AG10803 (cell line): ENCODE measurements at regions not wholly inside any gene's neighbourhood (a gene's known extent, or its start where the extent isn't known, plus 50 kb on each side); places are given as distances from the start of the nearest gene placed in this dataset.

Experiments
- DNase-seq: peaks from one replicate; pipeline ENCODE4 v3.0.0; 2010; ENCODE audit warnings: low read depth
- H3K4me3 ChIP-seq: 2 replicates; pipeline ENCODE4 v1.5.1; 2011; ENCODE audit warnings: mild to moderate bottlenecking, low read length, control low read depth
- TF ChIP-seq, protein P1 (sequence below): conservative IDR thresholded peaks from 2 replicates; pipeline ENCODE4 v1.5.1; 2011; ENCODE audit warnings: mild to moderate bottlenecking, low read length, control low read depth, inconsistent platforms

DNA sequence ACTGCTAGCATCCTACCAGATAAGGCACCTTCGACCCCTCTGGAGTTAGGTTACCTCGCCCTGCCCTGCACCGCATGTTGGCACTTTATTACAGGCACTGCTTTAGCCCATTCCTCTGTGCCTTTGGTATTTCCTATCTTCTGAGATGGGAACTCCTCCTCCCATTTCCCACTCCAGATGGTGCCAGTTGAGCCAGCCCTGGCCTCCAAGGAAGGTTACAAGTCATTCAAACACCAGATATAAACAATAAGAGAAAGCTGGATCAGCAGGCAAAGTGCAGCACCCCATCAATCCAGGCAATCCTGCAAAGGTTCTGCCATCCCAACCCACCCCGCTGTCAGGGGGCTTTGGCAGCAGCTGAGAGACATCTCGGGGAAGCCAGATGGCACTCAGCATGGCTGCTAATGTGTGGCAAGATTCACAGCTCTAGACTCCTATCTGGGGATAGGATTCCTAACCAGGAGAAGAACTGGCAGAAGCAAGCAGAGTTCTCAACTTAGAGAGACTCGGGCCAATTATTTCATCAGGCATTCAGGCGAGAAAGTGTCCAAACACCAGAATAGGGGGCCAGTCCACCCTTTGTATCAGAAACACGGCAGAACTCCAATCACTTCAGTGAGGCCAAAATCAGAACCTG, 113.0 kb downstream of the COPRS start:
- no peak overlapping the region for H3K4me3 ChIP-seq
- DNase-seq: no peak
- TF ChIP-seq, protein P1, sequence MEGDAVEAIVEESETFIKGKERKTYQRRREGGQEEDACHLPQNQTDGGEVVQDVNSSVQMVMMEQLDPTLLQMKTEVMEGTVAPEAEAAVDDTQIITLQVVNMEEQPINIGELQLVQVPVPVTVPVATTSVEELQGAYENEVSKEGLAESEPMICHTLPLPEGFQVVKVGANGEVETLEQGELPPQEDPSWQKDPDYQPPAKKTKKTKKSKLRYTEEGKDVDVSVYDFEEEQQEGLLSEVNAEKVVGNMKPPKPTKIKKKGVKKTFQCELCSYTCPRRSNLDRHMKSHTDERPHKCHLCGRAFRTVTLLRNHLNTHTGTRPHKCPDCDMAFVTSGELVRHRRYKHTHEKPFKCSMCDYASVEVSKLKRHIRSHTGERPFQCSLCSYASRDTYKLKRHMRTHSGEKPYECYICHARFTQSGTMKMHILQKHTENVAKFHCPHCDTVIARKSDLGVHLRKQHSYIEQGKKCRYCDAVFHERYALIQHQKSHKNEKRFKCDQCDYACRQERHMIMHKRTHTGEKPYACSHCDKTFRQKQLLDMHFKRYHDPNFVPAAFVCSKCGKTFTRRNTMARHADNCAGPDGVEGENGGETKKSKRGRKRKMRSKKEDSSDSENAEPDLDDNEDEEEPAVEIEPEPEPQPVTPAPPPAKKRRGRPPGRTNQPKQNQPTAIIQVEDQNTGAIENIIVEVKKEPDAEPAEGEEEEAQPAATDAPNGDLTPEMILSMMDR: no peak

DNA sequence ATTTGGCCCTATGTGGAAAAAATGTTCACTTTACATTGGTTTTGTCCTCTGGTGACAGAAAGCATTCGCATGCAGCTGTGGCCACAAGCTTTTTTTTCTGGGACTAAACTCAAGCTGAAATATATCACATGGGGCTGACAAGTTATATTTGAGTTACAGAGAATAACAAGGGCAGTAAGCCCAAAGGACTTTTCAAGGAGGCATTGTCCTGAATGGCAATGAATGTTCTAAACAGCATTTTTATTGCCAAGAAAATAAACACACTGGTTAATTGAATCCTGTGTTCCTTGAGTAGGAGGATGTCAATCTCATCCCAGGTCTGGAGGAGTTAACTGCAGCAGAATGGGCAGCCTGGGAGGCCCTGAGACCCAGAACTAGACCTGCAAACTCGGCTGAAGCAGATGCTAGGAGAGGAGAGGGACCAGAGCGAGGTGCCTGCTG, 114.5 kb downstream of the COPRS start:
- TF ChIP-seq, protein P1: no peak
- H3K4me3 ChIP-seq: no peak overlapping the region
- no peak for DNase-seq

DNA sequence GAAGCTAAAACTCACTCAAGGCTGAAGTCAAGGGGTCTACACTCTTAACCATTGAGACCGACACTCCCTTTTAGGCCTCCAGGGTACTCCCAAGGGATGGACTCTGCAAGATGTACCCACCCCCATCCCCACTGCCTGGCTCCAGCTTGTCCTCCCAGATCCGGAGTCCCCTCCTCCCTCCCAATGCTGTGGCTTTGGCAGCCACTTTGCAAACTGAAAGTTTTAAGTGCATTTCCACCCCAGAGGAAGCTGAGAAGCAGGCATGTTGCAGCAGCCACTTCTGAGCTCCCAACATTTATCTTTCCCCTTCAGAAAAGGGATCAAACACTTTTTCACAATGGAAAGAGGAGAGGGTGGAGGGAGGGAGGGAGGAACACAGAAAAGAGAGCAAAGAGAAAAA, 115.2 kb downstream of the COPRS start:
- H3K4me3 ChIP-seq: no peak overlapping the region
- DNase-seq: peak; percentile 64
- TF ChIP-seq, protein P1: no peak

DNA sequence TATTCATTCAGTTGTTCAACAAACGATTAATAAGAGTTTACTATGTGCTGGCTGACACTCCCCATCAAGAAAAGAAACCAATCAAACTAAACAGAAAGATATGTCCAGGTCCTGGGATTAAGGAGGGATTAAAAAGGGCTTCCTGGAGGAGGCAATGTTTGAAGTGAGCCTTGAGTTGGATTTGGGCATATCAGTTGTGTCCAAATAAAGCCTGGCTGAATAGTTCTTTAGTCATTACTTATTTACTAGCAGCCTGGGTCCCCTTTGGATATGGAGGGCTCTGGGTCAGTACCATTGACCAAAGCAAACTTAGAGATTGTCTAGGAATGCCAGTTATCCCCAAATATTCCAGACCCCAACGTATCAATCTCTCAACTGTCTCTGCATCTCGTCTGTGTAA, 117.7 kb downstream of the COPRS start:
- H3K4me3 ChIP-seq: no peak overlapping the region
- TF ChIP-seq, protein P1: no peak
- DNase-seq: no peak

DNA sequence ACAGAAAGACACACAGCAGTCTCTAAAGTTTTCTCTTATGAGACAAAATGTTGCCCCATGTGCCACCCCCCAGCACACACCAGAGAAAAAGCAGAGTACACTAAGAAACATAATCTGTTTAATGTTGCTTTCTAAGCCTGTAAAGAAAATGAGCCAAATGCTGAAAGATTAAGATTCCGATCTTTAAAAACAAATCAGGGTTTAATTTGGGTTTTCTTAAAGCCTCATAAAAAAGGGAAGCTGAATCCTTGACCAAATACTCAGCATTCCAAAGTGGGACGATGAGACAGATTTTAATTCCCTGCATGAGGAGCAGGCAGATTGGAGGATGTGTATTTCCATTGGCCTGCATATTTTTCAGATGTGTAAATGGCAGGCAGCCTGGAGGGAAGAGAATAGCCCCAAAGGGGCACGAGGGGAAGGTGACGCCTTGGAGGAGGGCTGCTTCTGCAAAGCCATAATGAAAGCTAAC, 118.4 kb downstream of the COPRS start:
- TF ChIP-seq, protein P1: no peak
- peak; percentile 97 for DNase-seq
- no peak overlapping the region for H3K4me3 ChIP-seq

DNA sequence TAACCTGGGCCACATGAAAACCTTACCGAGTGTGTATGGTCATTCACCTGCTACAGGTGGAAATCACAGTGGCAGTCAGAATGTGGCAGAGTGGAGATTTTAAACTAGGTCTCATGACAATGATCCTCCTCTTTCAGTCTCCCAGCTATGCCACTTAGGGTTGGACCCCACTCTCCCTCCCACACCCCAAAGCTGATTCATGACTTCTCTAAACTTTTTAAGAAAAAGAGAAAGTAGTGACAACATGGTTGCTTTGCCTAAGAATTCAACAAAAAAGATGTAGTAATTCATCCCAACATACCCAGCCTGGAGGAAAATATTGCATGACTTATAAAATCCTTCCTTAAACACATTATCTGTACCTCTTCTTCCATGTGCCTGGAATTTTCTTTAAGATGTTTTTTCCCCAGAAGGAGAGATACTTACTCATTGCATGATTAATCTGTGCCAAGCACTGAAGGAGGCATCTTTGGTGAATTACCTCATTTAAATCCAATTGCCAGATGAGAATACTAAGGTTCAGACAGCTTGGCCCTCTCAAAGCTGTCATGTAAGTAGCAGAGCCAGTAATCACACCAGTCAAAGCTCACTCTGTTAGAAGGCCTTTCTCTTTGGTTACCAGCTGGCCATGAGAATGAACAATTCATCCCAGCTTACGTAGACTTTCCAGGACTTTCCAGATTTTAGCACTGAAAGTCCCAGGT, 119.9 kb downstream of the COPRS start:
- DNase-seq: peak; percentile 94
- TF ChIP-seq, protein P1: no peak
- no peak overlapping the region for H3K4me3 ChIP-seq

DNA sequence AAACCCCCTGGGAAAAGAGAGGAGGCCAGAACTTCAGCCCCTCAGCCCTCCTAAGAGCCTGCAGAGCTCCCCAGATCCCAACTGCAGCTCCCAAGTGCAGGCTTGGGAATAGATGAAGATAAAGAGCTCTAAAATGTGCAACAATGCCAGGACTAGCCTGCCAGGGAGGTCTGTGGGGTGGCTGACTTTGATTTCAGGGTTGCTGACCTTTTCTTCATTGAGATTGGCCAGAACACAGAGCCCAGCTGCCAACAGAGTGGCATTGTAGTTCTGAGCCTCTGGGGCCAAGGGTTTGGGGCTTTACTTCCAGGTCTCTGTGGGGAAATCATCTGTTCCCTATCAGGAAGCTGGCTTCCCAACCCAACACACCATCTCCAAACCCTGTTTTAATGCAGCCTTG, 120.6 kb downstream of the COPRS start:
- no peak for DNase-seq
- TF ChIP-seq, protein P1: no peak
- no peak overlapping the region for H3K4me3 ChIP-seq
